22Rv1 (cell line): ENCODE measurements at regions not wholly inside any gene's neighbourhood (a gene's known extent, or its start where the extent isn't known, plus 50 kb on each side); places are given as distances from the start of the nearest gene placed in this dataset.

Experiments
- ZFX ChIP-seq: fragments of 450-650 bp; IDR thresholded peaks from 2 replicates; pipeline ENCODE4 v1.6.1; 2017; ENCODE audit warnings: antibody characterized with exemption, borderline replicate concordance
- TF ChIP-seq, protein P1 (sequence below): fragments of 450-650 bp; IDR thresholded peaks from 2 replicates; pipeline ENCODE4 v1.5.1; 2017; ENCODE audit warnings: mild to moderate bottlenecking

DNA sequence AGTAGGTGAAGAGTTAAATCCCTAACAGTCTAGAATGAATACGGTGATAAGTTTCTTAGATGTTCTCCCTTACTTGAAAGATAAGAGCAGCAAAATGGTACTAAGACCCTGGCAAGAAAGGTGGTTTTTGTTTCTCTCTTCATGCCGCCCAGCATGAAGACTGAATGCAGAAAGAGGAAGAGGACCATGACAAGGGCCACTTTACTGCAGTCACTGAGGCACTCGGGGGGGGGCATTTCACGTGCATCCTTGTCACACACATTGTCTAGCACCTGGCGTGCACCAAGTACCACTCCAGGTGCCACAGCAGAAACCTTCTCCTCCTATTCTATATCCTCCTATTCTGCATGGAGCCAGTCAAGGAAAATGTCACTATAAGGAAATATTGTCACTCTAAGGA, 222.0 kb downstream of the TOMM20 start:
- TF ChIP-seq, protein P1, sequence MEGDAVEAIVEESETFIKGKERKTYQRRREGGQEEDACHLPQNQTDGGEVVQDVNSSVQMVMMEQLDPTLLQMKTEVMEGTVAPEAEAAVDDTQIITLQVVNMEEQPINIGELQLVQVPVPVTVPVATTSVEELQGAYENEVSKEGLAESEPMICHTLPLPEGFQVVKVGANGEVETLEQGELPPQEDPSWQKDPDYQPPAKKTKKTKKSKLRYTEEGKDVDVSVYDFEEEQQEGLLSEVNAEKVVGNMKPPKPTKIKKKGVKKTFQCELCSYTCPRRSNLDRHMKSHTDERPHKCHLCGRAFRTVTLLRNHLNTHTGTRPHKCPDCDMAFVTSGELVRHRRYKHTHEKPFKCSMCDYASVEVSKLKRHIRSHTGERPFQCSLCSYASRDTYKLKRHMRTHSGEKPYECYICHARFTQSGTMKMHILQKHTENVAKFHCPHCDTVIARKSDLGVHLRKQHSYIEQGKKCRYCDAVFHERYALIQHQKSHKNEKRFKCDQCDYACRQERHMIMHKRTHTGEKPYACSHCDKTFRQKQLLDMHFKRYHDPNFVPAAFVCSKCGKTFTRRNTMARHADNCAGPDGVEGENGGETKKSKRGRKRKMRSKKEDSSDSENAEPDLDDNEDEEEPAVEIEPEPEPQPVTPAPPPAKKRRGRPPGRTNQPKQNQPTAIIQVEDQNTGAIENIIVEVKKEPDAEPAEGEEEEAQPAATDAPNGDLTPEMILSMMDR: no peak
- TF ChIP-seq ZFX: no peak
